ENCODE measurements at regions not wholly inside any gene's neighbourhood (a gene's known extent, or its start where the extent isn't known, plus 50 kb on each side); places are given as distances from the start of the nearest gene placed in this dataset.

GRCh38 chr2:195049372-195050031, 607.5 kb upstream of the SLC39A10 start:
- H3K9me1 ChIP-seq (replicated peaks; ENCODE audit: control insufficient read depth, extremely low read depth, insufficient read depth, low read length): no peaks in the 10 kb centered on the region
- no peaks in the 10 kb centered on the region for H3K36me3 ChIP-seq (ENCODE audit: control insufficient read depth in 2 of 2, extremely low read depth in 1 of 2, insufficient read depth in 2 of 2, low read length in 2 of 2)
- dilution Hi-C loops (cut with MboI; ENCODE audit: extremely low pct_ligation_motif_present, low sequenced_read_pairs): no loop called here
- H3K9me3 ChIP-seq (replicated peaks; ENCODE audit: control insufficient read depth, insufficient read depth, low read length): peaks cover 3% of the 10 kb centered on the region
- H3K4me2 ChIP-seq (ENCODE audit: insufficient read depth, low read length): no peak overlapping the region
- no peaks in the 10 kb centered on the region for H3K79me2 ChIP-seq (ENCODE audit: control insufficient read depth, insufficient read depth, low read length)
- DNase-seq (ENCODE audit: low read depth, low spot score): no peak
- no TSS peak for BruUV-seq (replicated peaks)
- H3K4me3 ChIP-seq (replicated peaks in 1 of 3; ENCODE audit: insufficient read depth in 1 of 3, low read depth in 1 of 3, low read length in 3 of 3): no peak overlapping the region
- H3K27ac ChIP-seq (ENCODE audit: insufficient read depth, low read depth, low read length): no peak overlapping the region
- H3K27me3 ChIP-seq (ENCODE audit: control insufficient read depth in 2 of 2, insufficient read depth in 2 of 2, low read length in 2 of 2): no peaks in the 10 kb centered on the region
- intact Hi-C loops (cut with micrococcal nuclease): no loop called here
- H2AFZ ChIP-seq (ENCODE audit: low read depth, low read length): no peak overlapping the region
- POLR2A ChIA-PET: no interaction called here
- no peak for FAIRE-seq
- TF ChIP-seq POLR2AphosphoS5 (IDR thresholded peaks at IDR 0.05; ENCODE audit: insufficient read depth, low read depth, low read length) (no peak), EZH2 (IDR thresholded peaks at IDR 0.05; ENCODE audit: borderline replicate concordance, low read depth, low read length, severe bottlenecking) (no peak), MAX (IDR thresholded peaks at IDR 0.05; ENCODE audit: insufficient read depth, insufficient read length) (no peak)
- CTCF ChIA-PET: no interaction called here
- H4K20me1 ChIP-seq (replicated peaks; ENCODE audit: control insufficient read depth, extremely low read depth, insufficient read depth, low read length): no peaks in the 10 kb centered on the region
- no peak overlapping the region for H3K9ac ChIP-seq (replicated peaks; ENCODE audit: extremely low read depth, insufficient read depth, low read length)
- H3K4me1 ChIP-seq (ENCODE audit: control insufficient read depth, extremely low read depth, insufficient read depth, low read length): no peaks in the 10 kb centered on the region

GRCh38 chr2:195047955-195048354, 609.1 kb upstream of the SLC39A10 start:
- FAIRE-seq (no peak), DNase-seq (ENCODE audit: low read depth, low spot score) (no peak)
- Histone ChIP-seq H3K9me3 (replicated peaks; ENCODE audit: control insufficient read depth, insufficient read depth, low read length) (peaks cover 3% of the 10 kb centered on the region), H4K20me1 (replicated peaks; ENCODE audit: control insufficient read depth, extremely low read depth, insufficient read depth, low read length) (no peaks in the 10 kb centered on the region), H3K27me3 (ENCODE audit: control insufficient read depth in 2 of 2, insufficient read depth in 2 of 2, low read length in 2 of 2) (no peaks in the 10 kb centered on the region), H3K4me3 (replicated peaks in 1 of 3; ENCODE audit: insufficient read depth in 1 of 3, low read depth in 1 of 3, low read length in 3 of 3) (no peak overlapping the region), H3K27ac (ENCODE audit: insufficient read depth, low read depth, low read length) (no peak overlapping the region), H3K9me1 (replicated peaks; ENCODE audit: control insufficient read depth, extremely low read depth, insufficient read depth, low read length) (no peaks in the 10 kb centered on the region), H3K36me3 (ENCODE audit: control insufficient read depth in 2 of 2, extremely low read depth in 1 of 2, insufficient read depth in 2 of 2, low read length in 2 of 2) (no peaks in the 10 kb centered on the region), H3K9ac (replicated peaks; ENCODE audit: extremely low read depth, insufficient read depth, low read length) (no peak overlapping the region), H3K4me2 (ENCODE audit: insufficient read depth, low read length) (no peak overlapping the region), H3K79me2 (ENCODE audit: control insufficient read depth, insufficient read depth, low read length) (no peaks in the 10 kb centered on the region), H2AFZ (ENCODE audit: low read depth, low read length) (no peak overlapping the region), H3K4me1 (ENCODE audit: control insufficient read depth, extremely low read depth, insufficient read depth, low read length) (no peaks in the 10 kb centered on the region)
- no peak for TF ChIP-seq POLR2A (IDR thresholded peaks at IDR 0.05; ENCODE audit: low read depth, low read length)
- TF ChIP-seq MYC (IDR thresholded peaks at IDR 0.05; ENCODE audit: low read depth, low read length): no peak
- no peak for TF ChIP-seq GATA2 (IDR thresholded peaks at IDR 0.05; ENCODE audit: insufficient read depth, insufficient read length, low read depth, low read length)
- no peak for TF ChIP-seq JUN (IDR thresholded peaks at IDR 0.05; ENCODE audit: borderline replicate concordance, insufficient read depth, insufficient read length, low read depth)
- no peak for TF ChIP-seq MAX (IDR thresholded peaks at IDR 0.05; ENCODE audit: insufficient read depth, insufficient read length)
- no peak for TF ChIP-seq POLR2AphosphoS5 (IDR thresholded peaks at IDR 0.05; ENCODE audit: insufficient read depth, low read depth, low read length)
- no peak for TF ChIP-seq FOS (IDR thresholded peaks at IDR 0.05; ENCODE audit: borderline replicate concordance, insufficient read depth, low read length)
- TF ChIP-seq EZH2 (IDR thresholded peaks at IDR 0.05; ENCODE audit: borderline replicate concordance, low read depth, low read length, severe bottlenecking): no peak
- TF ChIP-seq CTCF (IDR thresholded peaks at IDR 0.05; ENCODE audit: extremely low read depth in 1 of 2, insufficient read depth in 1 of 2, low read depth in 1 of 2, low read length in 2 of 2): no peak
- POLR2A ChIA-PET: no interaction called here
- intact Hi-C loops (cut with micrococcal nuclease) (no loop called here), dilution Hi-C loops (cut with MboI; ENCODE audit: extremely low pct_ligation_motif_present, low sequenced_read_pairs) (no loop called here)
- CTCF ChIA-PET: no interaction called here
- BruUV-seq (replicated peaks): no TSS peak

Data from endothelial cell of umbilical vein (primary cell).